ENCODE measurements at regions not wholly inside any gene's neighbourhood (a gene's known extent, or its start where the extent isn't known, plus 50 kb on each side); places are given as distances from the start of the nearest gene placed in this dataset.

DNA sequence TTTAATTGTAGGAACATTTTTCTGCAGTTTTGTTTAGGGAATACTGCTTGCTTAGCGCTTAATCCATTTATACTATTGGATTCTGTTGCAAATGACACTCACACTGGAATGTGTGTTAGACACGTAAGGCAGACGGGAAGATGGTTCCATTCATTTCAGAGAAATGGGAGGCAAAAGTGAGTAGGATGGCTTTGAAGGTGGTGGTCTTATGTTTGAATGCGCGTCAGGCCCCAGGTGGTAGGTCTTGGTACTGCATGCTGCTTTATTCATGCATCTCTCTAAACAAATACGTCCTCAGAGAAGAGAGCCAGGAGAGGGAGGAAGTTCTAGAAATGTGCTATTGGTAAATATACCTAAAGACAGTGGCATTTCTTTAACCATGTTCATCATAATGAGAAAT is 997.6 kb upstream of the RBFOX1 start:
- DNase-seq (ENCODE audit: low read depth in 2 of 3, low spot score in 1 of 3), result no peak

DNA sequence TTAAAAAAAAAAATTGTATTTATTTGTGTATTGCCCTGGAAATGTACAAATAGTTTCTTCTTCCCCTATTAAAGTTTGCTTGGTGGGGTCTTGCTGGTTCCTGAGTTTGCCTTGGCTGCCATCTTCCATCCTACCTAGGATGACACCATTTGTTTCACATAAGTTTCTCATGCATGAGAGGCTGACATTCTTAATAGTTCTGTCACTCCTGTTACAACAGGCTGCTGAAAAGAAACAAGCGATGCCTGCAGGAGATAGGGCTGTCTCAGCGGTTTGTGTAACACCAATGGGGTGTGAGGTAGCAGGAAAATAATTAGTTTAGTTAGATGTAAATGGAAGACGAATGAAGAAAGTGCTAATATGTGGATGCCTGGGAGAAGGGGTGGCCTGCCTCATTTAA is 1000.9 kb upstream of the RBFOX1 start:
- DNase-seq (ENCODE audit: low read depth in 2 of 3, low spot score in 1 of 3), result no peak

DNA sequence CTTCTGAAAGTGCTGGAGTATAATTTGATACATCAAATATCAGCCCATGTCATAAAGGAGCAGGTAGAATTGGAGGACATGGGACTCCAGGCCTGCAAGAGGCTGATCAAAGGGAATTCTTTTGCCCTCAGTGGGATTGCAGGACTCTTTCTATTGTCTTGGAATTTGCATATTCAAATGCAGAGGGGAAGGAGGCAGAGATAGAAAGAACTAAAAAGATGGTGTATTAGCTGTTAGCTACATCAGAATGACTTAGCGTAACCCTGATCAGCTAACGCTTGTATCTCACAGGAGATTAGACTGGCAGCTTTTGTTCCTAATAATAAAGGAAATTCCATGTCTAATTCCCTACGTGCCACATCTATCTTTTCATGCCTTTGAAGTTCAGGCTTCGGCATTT is 1014.7 kb upstream of the RBFOX1 start:
- DNase-seq (ENCODE audit: low read depth in 2 of 3, low spot score in 1 of 3), result no peak

DNA sequence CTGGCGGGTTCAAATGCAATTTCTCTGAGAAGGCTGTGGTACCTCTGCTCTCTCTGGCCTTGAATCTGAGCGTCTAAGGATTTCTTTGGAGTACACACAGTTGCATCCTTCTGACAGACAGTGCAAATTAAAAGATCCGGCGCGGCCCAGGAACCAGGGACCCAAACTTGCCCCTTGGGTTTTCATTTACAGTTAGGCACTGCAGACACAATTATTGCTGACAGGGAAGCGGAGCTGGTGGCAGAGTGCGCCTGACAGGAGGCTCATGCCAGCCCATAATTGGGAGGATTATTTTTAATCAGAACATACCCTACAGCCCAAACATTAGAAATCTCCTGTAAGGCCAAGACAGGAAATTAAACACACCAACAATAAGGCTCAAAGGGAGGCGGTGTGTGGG is 1023.4 kb upstream of the RBFOX1 start:
- DNase-seq (ENCODE audit: low read depth in 2 of 3, low spot score in 1 of 3), result no peak

DNA sequence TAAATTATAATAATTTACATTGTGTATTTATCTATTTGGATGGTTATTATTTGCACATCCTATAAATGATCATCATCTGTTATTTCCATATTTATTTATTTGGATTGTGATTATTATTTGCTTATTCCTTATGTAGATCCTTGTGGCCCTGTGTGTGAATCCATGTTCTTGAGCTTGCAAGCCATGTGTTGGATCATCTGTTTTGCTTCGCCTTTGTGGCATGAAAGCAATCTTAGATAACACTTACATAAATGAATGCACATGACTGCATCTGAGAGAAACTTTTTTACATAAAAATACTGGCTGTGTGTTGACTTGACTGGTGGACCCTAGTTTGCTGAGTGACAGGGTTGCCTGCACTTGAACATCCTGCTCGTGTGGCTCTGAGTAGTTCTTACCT is 1024.5 kb upstream of the RBFOX1 start:
- DNase-seq (ENCODE audit: low read depth in 2 of 3, low spot score in 1 of 3), result no peak

DNA sequence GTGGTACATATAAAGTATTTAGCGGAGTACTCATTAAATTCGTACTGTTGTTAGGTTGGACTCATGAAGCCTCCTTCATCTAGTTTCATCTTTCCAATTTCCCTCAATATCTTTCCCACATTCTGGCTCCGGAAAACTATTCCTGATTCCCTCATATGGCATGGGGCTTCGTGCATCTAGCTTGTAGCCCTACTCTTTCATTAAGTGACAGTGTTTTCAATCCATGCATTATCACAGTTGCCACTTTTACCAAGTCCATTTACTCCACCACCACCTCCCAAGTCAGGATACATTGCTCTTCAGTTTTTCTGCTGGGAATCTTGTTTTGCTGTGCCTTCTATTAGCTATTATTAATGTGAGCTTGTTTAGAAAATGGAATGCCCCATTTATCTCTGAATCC is 1032.1 kb upstream of the RBFOX1 start:
- DNase-seq (ENCODE audit: low read depth in 2 of 3, low spot score in 1 of 3), result no peak

DNA sequence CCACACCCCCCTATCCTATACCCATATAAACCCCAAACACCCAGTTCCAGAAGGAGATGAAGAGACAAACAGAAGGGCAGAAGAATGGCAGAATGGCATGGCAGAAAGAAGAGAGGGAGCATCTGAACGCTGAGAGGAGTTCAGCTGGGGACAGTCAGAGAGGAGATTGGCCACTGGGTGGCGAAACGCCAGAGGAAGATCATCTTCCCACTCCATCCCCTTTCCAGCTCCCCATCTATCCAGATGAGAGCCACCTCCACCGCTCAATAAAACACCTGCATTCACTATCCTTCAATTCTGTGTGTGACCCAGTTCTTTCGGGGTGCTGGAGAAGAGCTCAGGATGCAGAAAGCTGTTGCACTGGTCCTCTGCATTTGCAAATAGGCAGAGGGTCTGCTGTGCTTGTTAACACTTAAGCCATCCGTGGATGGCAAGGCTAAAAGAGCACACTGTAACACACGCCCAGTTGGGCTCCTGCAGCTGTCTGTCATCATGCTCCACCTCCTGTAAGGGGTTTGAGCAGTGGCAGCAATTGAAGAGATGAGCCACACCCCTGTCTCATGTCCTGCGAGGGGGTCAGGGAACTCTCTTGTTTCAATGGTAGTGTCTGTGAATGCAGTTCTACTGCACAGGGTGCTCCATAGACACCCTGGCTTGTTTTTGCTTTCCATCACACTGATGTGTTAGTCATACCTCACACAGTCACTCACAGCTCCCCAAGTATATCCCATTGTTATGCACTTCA is 1034.8 kb upstream of the RBFOX1 start:
- DNase-seq (ENCODE audit: low read depth in 2 of 3, low spot score in 1 of 3), result no peak

DNA sequence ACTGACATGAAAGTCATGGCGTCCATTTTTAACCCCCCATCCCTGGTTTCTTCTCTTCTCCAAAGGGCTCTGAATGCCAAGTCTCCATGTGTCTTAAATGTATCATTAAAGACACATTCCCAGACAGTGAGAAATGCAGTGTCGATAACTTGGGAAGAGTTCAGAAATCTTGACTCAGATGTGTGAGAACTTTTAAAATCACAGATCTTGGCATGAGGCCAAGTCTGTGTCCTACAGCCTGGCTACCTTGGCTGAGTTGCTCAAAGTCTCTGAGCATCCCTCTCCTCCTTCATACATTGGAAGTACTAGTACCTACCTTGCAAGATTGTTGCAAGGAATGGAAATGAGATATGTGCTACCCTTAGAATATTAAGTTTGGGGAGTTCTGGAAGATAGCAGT is 1046.5 kb upstream of the RBFOX1 start:
- no peak for DNase-seq (ENCODE audit: low read depth in 2 of 3, low spot score in 1 of 3)

DNA sequence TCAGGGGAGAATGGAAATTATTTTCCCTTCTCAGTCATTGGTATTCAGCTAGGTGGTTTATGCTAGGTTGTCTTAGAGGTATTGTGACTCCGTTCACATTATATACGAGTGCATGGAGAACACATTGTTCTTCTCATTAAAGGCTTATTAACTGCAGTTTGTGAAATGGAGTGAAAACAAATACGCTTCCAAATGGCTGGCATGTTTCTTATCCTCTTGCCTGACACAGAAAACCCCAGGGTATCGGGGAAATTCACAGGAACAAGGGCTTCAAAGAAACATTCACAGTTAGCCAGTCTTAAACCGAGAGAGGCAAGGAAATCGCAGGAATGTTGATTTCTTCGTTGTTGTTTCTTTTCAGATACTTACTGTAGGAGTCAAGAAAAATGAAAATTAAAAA is 1047.9 kb upstream of the RBFOX1 start:
- no peak for DNase-seq (ENCODE audit: low read depth in 2 of 3, low spot score in 1 of 3)

DNA sequence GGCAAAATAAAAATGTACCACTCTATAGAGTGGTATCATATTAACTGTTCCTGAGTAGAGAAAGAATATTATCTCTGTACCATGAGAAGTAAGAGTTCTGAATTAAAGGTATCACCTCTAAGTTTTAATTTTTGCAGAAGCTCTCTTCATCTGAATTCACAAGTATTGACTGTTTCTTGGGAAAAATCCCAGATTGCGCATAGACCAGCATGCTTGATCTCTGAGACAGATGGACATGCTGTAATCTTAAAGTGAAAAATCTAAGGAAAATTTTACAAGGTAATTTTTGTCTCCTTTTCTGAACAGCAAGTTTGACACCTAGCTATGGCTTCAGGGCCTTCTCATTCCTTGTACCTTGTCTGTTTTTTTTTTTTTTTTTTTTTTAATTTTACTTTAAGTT is 1050.7 kb upstream of the RBFOX1 start:
- no peak for DNase-seq (ENCODE audit: low read depth in 2 of 3, low spot score in 1 of 3)

DNA sequence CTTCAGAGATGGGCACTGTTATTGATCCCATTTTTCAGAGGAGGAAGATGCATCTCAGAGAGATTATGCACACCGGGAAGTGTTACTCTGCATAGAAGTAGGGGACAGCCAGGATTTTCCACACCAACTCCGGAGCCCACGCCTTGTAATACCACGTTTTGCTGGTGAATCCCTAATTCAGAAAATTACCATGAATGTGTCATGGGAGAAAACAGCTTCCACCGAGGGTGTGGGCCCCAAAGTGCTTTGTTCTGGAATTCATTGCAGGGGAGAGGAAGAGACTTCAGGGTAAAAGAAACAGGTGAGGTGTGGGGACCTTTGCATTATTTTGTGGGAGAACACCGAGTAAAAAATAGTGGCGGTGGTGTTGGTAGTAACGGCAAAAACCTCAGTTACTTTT is 1051.4 kb upstream of the RBFOX1 start:
- no peak for DNase-seq (ENCODE audit: low read depth in 2 of 3, low spot score in 1 of 3)

DNA sequence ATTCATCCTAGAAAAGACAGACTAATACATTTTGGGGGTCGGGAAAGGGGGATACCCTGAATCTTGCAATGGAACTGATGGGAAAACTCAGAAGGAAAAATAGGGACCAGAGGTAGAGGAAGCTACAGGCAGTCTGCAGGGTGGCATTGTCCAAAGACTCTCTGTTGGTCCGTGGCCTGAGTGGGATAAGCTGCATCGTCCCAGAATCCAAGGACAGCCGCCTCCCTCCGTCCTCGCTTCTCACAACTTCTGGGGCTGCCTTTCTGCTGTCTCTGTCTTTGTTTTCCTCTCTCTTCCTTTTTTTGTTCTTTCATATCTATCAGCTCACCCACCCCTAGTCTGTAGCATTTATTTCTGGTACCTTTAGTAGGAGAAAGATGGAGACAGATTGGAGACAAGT is 1052.6 kb upstream of the RBFOX1 start:
- DNase-seq (ENCODE audit: low read depth in 2 of 3, low spot score in 1 of 3), result no peak

DNA sequence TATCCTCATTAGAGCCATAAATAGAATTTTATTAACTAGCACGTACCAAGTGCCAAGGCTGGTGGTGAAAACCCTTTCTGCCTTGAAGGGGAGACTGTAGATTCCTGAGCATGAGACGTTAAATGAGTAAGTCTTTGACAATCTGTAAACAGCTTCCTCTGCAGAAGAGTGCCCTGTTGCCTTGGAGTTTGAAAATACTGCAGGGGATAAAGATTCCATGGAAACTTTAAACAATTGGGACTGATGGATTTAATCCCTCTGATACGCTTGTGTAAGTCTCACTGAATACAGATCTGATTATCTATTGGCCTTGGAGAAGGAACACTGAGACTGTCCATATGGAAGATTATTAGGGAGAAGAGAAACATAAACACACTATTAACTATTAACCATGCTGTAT is 1053.4 kb upstream of the RBFOX1 start:
- DNase-seq (ENCODE audit: low read depth in 2 of 3, low spot score in 1 of 3), result no peak

DNA sequence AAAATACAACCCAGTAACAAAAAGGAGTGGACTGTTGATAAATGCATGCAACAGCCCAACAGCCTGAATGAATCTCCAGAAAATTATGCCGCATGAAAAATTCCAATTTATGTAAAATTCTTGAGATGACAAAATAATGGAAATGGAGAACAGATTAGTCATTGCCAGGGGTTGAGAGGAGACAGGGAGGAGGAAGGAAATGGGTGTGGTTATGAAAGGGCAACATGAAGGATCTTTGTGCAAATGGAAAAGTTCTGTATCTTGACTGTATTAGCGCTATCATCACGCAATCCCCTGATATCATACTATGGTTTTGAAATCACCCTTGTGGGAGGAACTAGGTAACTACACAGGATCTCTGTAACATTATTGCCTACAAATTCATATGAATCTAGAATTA is 1058.3 kb upstream of the RBFOX1 start:
- no peak for DNase-seq (ENCODE audit: low read depth in 2 of 3, low spot score in 1 of 3)

DNA sequence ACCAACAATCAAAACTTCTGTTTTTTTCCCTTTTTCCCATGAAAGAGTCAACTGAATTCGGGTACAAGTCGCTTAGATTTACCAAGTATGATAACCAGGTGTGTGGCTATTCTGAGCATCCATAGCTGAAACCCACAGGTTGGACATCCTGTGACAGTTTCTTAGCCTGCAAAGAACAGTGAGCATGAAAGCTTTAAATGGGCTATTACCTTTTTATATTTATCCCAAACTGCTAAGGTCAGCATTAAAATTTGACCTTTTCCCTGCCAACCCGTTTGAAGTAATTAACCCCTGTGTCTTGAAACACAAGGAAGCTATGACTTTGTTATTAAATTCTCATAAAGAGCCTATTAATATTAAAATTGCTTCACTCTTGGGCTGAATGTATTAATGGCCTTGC is 1065.0 kb upstream of the RBFOX1 start:
- DNase-seq (ENCODE audit: low read depth in 2 of 3, low spot score in 1 of 3), result no peak

DNA sequence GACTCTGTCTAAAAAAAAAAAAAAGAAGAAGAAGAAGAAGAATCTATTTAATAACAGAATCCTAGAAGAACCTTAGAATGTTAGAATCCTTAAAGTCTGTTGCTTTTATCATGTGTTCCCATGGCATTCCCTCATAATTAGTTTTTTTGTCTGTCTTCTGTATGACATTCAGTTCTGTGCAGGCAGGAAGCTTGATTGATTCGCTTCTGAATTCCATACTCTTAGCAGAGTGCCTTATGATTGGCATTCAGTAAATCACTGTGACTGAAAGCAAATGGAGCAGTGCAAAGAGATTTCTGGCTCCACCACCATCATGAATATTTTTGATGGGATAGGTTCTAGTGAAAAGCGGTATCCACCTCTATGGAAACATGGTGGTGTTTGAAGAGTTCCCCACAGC is 1065.9 kb upstream of the RBFOX1 start:
- DNase-seq (ENCODE audit: low read depth in 2 of 3, low spot score in 1 of 3), result no peak

DNA sequence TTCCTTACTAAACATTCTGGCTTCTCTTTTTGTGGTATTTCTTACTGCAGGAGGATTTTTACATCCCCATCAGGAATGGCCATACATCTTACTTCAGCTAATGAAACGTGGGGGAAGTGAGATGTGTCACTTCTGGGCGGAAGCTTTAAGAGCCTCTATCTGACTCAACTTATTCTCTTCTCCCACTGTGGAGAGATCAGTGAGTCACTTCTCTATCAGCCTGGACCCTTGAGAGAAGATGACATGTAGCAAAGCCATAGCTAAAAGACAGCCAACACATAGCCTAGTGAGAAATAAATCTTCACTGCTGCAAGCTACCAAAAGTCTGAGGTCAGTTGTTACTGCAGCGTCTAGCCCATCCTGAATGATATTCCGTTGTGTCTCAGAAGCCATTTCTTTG is 1066.7 kb upstream of the RBFOX1 start:
- no peak for DNase-seq (ENCODE audit: low read depth in 2 of 3, low spot score in 1 of 3)

DNA sequence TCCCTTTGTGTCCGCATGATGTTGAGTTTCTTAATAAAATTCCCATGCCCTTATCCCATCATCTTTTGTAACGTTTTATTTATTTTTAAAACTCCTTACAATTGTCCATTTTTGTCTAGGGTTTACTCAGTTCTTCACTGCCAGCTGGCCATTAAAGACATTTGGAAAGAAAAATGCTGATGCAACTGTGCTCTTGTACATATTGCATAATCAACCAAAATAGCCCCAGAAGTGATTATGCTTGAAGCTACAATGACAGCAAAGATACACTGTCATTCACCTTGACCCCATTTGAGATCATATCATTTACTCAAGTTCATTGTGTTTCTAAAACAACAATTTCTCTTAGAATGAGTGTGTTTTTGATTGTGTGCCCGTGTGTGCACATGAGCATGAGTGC is 1074.6 kb upstream of the RBFOX1 start:
- DNase-seq (ENCODE audit: low read depth in 2 of 3, low spot score in 1 of 3), result no peak

DNA sequence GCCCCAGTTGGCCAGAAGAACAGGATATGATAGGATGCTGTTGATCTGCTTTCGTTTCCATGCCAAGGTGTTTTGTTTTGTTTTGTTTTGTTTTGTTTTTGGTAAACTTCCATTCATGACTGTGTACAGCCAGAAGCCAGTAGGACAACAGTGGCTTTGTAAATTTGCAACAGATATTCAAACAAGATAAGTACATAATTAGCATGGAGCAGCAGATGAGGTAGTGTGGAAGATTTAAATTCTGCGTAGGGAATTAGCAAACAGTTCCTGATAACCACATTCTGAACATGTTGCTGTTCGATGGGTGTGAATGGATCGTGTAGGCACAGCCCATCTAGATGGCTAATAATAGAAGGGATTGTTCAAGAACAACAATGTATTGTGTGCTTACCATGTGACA is 1080.1 kb upstream of the RBFOX1 start:
- DNase-seq (ENCODE audit: low read depth in 2 of 3, low spot score in 1 of 3), result no peak

DNA sequence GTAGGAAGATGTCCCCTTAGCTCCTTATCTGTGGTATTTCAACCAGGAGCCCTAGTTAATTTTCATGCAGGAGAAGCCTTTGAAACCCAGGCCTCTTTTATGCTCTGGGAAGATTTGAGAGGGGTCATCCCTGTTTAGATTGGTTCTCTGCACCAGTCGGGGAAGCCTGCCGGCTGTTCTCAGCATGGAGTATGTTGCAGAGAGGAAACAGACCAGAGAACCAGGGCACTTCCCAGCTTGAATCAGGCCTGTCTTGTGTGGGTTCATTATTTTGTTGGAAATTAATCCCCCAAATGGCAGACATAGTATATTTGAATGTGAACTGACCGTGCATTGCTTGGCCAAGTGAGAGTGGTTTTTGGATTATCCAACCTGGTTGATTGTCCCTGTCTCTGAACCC is 1082.1 kb upstream of the RBFOX1 start:
- no peak for DNase-seq (ENCODE audit: low read depth in 2 of 3, low spot score in 1 of 3)

DNA sequence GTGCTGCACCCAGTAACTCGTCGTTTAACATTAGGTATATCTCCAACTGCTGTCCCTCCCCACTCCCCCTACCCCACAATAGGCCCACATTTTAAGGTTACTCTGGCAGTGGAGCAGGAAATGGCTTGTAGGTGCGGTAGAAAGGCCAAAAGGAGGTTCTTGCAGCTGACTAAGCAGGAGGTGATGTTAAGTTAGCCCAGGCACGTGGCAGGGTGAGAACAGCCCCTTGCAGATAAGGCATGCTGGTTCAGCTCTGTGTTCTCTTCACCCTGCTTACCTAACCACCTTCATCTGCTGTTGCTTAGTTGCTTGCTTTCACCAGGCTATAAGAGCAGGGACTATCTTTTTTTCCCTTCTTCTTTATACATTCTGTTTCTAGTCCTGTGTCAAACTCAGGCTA is 1082.8 kb upstream of the RBFOX1 start:
- DNase-seq (ENCODE audit: low read depth in 2 of 3, low spot score in 1 of 3), result no peak

DNA sequence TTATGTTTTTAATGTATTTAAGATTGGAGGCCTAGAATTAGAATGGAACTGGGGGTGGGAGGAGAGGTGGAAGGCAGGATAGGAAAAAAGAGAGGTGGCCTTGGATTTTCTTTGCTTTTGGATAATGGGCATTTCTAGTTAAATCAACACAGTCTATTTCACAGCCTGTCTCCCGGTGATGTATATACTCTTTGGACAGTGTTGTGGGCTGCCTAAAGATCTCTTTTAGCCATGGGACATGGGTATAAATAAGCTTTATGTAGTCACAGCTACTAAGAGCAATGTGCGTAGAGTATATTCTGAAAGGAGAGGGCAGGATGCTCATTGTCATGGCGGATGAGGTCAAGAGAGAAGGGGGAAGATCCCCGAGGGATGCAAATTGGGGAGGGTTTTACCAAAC is 1084.4 kb upstream of the RBFOX1 start:
- no peak for DNase-seq (ENCODE audit: low read depth in 2 of 3, low spot score in 1 of 3)

DNA sequence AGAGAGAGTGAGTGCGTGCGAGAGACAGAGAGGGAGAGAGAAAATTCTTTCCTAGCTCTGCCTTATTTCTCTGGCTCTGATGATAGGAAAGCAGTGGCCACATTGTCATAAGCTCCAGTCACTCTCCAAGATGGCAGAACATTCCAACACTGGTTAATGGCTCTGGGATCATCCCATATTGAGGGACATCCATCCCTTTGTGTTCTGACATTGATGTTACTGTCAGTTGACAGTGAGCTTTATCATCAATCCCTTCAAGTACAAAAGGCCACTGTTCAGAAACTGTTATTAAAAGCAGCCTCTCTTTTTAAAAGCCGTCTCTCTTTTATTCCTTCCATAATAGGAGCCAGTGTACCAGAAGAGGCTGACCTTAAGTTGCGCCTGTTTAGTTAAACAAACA is 1084.9 kb upstream of the RBFOX1 start:
- no peak for DNase-seq (ENCODE audit: low read depth in 2 of 3, low spot score in 1 of 3)

DNA sequence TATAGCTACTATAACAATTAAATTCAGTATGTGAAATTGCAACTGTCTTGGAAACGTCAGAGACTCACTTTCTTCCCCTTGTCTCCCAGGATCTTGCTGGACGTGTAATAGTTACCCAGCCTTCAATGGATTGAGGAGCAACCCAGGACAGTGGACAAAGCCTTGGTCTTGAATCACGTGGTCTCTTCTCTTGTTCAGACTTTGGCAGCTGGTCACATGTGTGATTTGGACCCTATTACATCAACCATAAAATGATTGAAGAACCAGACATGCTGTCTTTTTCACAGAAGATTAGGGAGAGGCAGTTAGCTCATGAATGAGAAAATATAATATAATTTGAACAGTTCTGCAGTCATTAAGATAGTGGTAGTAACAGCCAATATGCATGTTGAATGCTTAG is 1085.5 kb upstream of the RBFOX1 start:
- no peak for DNase-seq (ENCODE audit: low read depth in 2 of 3, low spot score in 1 of 3)
